K562 (cell line): ENCODE measurements at regions not wholly inside any gene's neighbourhood (a gene's known extent, or its start where the extent isn't known, plus 50 kb on each side); places are given as distances from the start of the nearest gene placed in this dataset.

Experiments used
- ATAC-seq: fragments of 200-7000 bp; cut with Tn5 transposase; 3 replicates; pipeline ENCODE4 v1.9.1; 2020; ENCODE audit warnings: moderate library complexity
- BruUV-seq: library from RNA; stranded (reverse); fragments of 400-500 nt; replicated peaks from 2 replicates; lab custom pipeline; 2021; lab: Mats Ljungman, UMichigan
- CTCF ChIA-PET: fragments of 300-600 bp; formaldehyde crosslinking; extraction: SDS; loops from one replicate; lab custom pipeline; 2021; ENCODE audit warnings: low intra/inter-chr PET ratio; lab: Yijun Ruan, JAX
- POLR2A ChIA-PET: fragments of 300-600, 350-650 bp; sonication (Branson Sonifier 250); formaldehyde crosslinking; extraction: SDS; loops from one replicate; lab custom pipeline; 2021; ENCODE audit warnings: antibody characterized with exemption, inconsistent platforms; lab: Yijun Ruan, JAX
- DNase-seq, 4 experiments: peaks; one replicate each; pipeline versions ENCODE4 v3.0.0 to v3.0.0-alpha.2; 2011 to 2018; ENCODE audit warnings: low spot score in 3 of 4, mixed read lengths in 3 of 4; ENCODE audit errors: extremely low read depth in 1 of 4
- FAIRE-seq: peaks from 2 replicates; lab custom pipeline; 2011; peaks lifted over from hg19 to GRCh38; lab: Jason Lieb, UNC
- H2AFZ ChIP-seq: 2 replicates; pipeline ENCODE4 v1.6.0; 2011; ENCODE audit warnings: low read depth, low read length, control low read depth, inconsistent platforms
- H3K27ac ChIP-seq: fragments of 200-600 bp; 3 replicates; pipeline ENCODE4 v1.8.0; 2011; ENCODE audit warnings: low read depth, mild to moderate bottlenecking, control low read depth, inconsistent platforms, low read length, moderate library complexity, mixed read lengths; ENCODE audit errors: extremely low read depth
- H3K27me3 ChIP-seq, 2 experiments: fragments of 300-600 bp in 1 of 2; 2 replicates in 1 of 2; 3 replicates in 1 of 2; pipeline versions ENCODE4 v1.6.0 to v1.8.0; 2011; ENCODE audit warnings: inconsistent platforms in 2 of 2, low read length in 2 of 2, mild to moderate bottlenecking in 1 of 2, mixed read lengths in 1 of 2, moderate library complexity in 1 of 2; ENCODE audit not compliant: control insufficient read depth in 2 of 2, insufficient read depth in 2 of 2
- H3K36me3 ChIP-seq: fragments of 300-600 bp; 3 replicates; pipeline ENCODE4 v1.8.0; 2011; ENCODE audit warnings: mild to moderate bottlenecking, low read length, inconsistent platforms; ENCODE audit not compliant: control insufficient read depth, insufficient read depth
- H3K4me1 ChIP-seq, 2 experiments: fragments of 200-600 bp in 1 of 2; replicated peaks in 1 of 2; 2 replicates in 1 of 2; 3 replicates in 1 of 2; pipeline versions ENCODE4 v1.5.1 to v1.8.0; 2011; ENCODE audit warnings: inconsistent platforms in 2 of 2, low read length in 2 of 2, mild to moderate bottlenecking in 1 of 2, mixed read lengths in 1 of 2, moderate library complexity in 1 of 2; ENCODE audit not compliant: control insufficient read depth in 2 of 2, insufficient read depth in 2 of 2
- H3K4me2 ChIP-seq: 2 replicates; pipeline ENCODE4 v1.6.1; 2011; ENCODE audit warnings: low read length, control low read depth, inconsistent platforms, mixed read lengths; ENCODE audit not compliant: insufficient read depth
- H3K4me3 ChIP-seq: fragments of 200-600 bp; sonication (generic), shearing (Covaris generic); 2 replicates; pipeline ENCODE4 v1.5.1; 2016; ENCODE audit warnings: control low read depth, inconsistent platforms
- H3K79me2 ChIP-seq: fragments of 200-600 bp; 3 replicates; pipeline ENCODE4 v1.8.0; 2011; ENCODE audit warnings: low read length, inconsistent platforms; ENCODE audit not compliant: control insufficient read depth, insufficient read depth
- H3K9ac ChIP-seq, 2 experiments: 2 replicates each; pipeline versions ENCODE4 v1.6.0 to v1.6.1; 2011; ENCODE audit warnings: low read depth in 2 of 2, low read length in 2 of 2, control low read depth in 1 of 2, inconsistent platforms in 1 of 2, mild to moderate bottlenecking in 1 of 2, mixed read lengths in 1 of 2; ENCODE audit not compliant: insufficient read depth in 1 of 2
- H3K9me1 ChIP-seq: one replicate; pipeline ENCODE4 v1.6.0; 2011; ENCODE audit warnings: inconsistent platforms, mild to moderate bottlenecking, low read length, moderate library complexity; ENCODE audit not compliant: control insufficient read depth, insufficient read depth
- H3K9me3 ChIP-seq: replicated peaks from 2 replicates; pipeline ENCODE4 v1.5.1; 2011; ENCODE audit warnings: low read depth, low read length, inconsistent platforms; ENCODE audit not compliant: control insufficient read depth, insufficient read depth
- H4K20me1 ChIP-seq: replicated peaks from 2 replicates; pipeline ENCODE4 v1.6.1; 2011; ENCODE audit warnings: low read length, inconsistent platforms, mixed read lengths; ENCODE audit not compliant: control insufficient read depth, insufficient read depth
- CBFA2T3 ChIP-seq: fragments of 450-650 bp; IDR thresholded peaks from 2 replicates; pipeline ENCODE4 v1.6.1; 2017
- DIDO1 ChIP-seq: fragments of 450-650 bp; IDR thresholded peaks from 2 replicates; pipeline ENCODE4 v1.6.1; 2016; ENCODE audit warnings: low read depth, missing biosample characterization, missing genetic modification characterization
- ELF4 ChIP-seq: fragments of 450-650 bp; formaldehyde crosslinking; IDR thresholded peaks from 2 replicates; pipeline ENCODE4 v1.4.0; 2022; ENCODE audit warnings: missing genetic modification characterization
- MCM5 ChIP-seq: fragments of 450-650 bp; IDR thresholded peaks from 2 replicates; pipeline ENCODE4 v1.6.1; 2016; ENCODE audit warnings: low read depth
- NFIC ChIP-seq: fragments of 450-650 bp; IDR thresholded peaks from 2 replicates; pipeline ENCODE4 v1.6.1; 2017; ENCODE audit warnings: mild to moderate bottlenecking, inconsistent platforms
- RBBP5 ChIP-seq: fragments of 200-600 bp; sonication (generic); IDR thresholded peaks from 2 replicates; pipeline ENCODE4 v1.6.1; 2012; ENCODE audit warnings: borderline replicate concordance, mild to moderate bottlenecking, low read length, control low read depth, inconsistent platforms; ENCODE audit not compliant: insufficient read depth, poor library complexity, severe bottlenecking
- SOX6 ChIP-seq: fragments of 450-650 bp; IDR thresholded peaks from 2 replicates; pipeline ENCODE4 v1.6.1; 2014; ENCODE audit warnings: mild to moderate bottlenecking
- ZEB2 ChIP-seq: fragments of 450-650 bp; IDR thresholded peaks from 2 replicates; pipeline ENCODE4 v1.6.1; 2016
- ZNF12 ChIP-seq: sonication (generic); formaldehyde crosslinking; IDR thresholded peaks from 2 replicates; pipeline ENCODE4 v1.4.0; 2020; ENCODE audit warnings: mild to moderate bottlenecking, missing genetic modification reagents
- ZNF134 ChIP-seq: fragments of 250-450 bp; sonication (Bioruptor Pico); conservative IDR thresholded peaks from 2 replicates; pipeline ENCODE4 v1.4.0; 2020
- ZNF277 ChIP-seq: fragments of 250-450 bp; sonication (Bioruptor Pico); IDR thresholded peaks from 2 replicates; pipeline ENCODE4 v1.8.0; 2022; ENCODE audit warnings: inconsistent platforms, mild to moderate bottlenecking, moderate library complexity, borderline replicate concordance
- ZNF696 ChIP-seq: fragments of 250-450 bp; sonication (Bioruptor Pico); conservative IDR thresholded peaks from 2 replicates; pipeline ENCODE4 v1.4.0; 2020; ENCODE audit warnings: mild to moderate bottlenecking, moderate library complexity
- WGBS: fragments of 100-300 bp; shearing (Covaris generic); methylation state at CpG from one replicate; pipeline ENCODE4 v1.1.6; 2016; ENCODE audit warnings: low coverage, mixed read lengths; ENCODE audit not compliant: insufficient coverage; ENCODE audit errors: missing lambda C conversion rate; 5-methylcytosine and 5-hydroxymethylcytosine counted together
- in situ Hi-C: fragments of 300-500 bp; cut with MboI; formaldehyde crosslinking; loops from 4 replicates; pipeline ENCODE4 v1.15.0; 2018; ENCODE audit warnings: inconsistent platforms, mixed read lengths
- intact Hi-C: fragments of 100-400 bp; cut with micrococcal nuclease; formaldehyde crosslinking; loops from 2 replicates; pipeline ENCODE4 v1.14.2; 2022
- TF ChIP-seq, protein P1 (sequence below): sonication (generic); formaldehyde crosslinking; IDR thresholded peaks from 2 replicates; pipeline ENCODE4 v1.8.1; 2023; ENCODE audit warnings: mild to moderate bottlenecking, missing genetic modification reagents
- TF ChIP-seq, protein P2 (sequence below): fragments of 250-450 bp; sonication (Bioruptor Pico); IDR thresholded peaks from 2 replicates; pipeline ENCODE4 v1.4.0; 2020
- TF ChIP-seq, protein P3 (sequence below): fragments of 250-450 bp; sonication (Bioruptor Pico); IDR thresholded peaks from 2 replicates; pipeline ENCODE4 v1.5.0; 2020; ENCODE audit warnings: mild to moderate bottlenecking, borderline replicate concordance

DNA sequence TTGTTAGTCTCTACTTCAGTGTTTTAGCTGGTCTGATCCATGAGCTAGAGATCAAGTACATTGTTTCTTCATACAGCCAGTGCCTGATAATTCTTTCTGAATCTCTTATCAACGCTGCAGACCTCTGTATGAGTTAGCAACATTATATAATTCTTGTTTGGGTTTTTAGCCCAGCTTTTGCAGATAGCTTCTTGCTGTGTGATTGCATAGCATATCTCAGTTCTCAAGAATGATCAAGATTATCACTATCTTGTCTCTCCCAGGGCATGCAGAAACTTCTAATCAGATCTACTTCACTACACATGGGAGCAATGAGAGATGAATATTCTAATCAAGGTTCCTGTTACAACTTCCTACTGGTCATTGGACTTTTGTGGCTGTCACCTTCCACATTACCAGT, 158.3 kb downstream of the FAM174A start:
- intact Hi-C loops, result no loop called here
- H2AFZ ChIP-seq, result no peak overlapping the region
- H3K9ac ChIP-seq, result no peak overlapping the region
- ChIA-PET CTCF (no interaction called here), POLR2A (no interaction called here)
- ATAC-seq, result no peak
- no peaks in the 10 kb centered on the region for H3K79me2 ChIP-seq
- 0% methylated on average over 1 of the region's 1 CpG for WGBS
- no peaks in the 10 kb centered on the region for H3K9me3 ChIP-seq
- no peak for DNase-seq
- no peaks in the 10 kb centered on the region for H3K4me1 ChIP-seq
- no peak overlapping the region for H3K4me3 ChIP-seq
- in situ Hi-C loops, result no loop called here
- H3K4me2 ChIP-seq, result no peak overlapping the region
- no peaks in the 10 kb centered on the region for H3K9me1 ChIP-seq
- no TSS peak for BruUV-seq
- H3K36me3 ChIP-seq, result no peaks in the 10 kb centered on the region
- FAIRE-seq, result no peak
- H3K27me3 ChIP-seq, result no peaks in the 10 kb centered on the region
- no peak overlapping the region for H3K27ac ChIP-seq
- H4K20me1 ChIP-seq, result no peaks in the 10 kb centered on the region
- TF ChIP-seq ZNF134 (CRISPR knock-in tag), result no peak
- no peak for TF ChIP-seq ELF4 (CRISPR knock-in tag)
- no peak for TF ChIP-seq MCM5
- no peak for TF ChIP-seq ZNF277 (CRISPR knock-in tag)
- no peak for TF ChIP-seq NFIC
- TF ChIP-seq ZNF696 (CRISPR knock-in tag), result no peak
- TF ChIP-seq, protein P1, sequence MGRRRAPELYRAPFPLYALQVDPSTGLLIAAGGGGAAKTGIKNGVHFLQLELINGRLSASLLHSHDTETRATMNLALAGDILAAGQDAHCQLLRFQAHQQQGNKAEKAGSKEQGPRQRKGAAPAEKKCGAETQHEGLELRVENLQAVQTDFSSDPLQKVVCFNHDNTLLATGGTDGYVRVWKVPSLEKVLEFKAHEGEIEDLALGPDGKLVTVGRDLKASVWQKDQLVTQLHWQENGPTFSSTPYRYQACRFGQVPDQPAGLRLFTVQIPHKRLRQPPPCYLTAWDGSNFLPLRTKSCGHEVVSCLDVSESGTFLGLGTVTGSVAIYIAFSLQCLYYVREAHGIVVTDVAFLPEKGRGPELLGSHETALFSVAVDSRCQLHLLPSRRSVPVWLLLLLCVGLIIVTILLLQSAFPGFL, result no peak
- peak; percentile 54 for TF ChIP-seq CBFA2T3
- TF ChIP-seq ZEB2, result no peak
- TF ChIP-seq SOX6, result peak; percentile 68
- TF ChIP-seq, protein P2, sequence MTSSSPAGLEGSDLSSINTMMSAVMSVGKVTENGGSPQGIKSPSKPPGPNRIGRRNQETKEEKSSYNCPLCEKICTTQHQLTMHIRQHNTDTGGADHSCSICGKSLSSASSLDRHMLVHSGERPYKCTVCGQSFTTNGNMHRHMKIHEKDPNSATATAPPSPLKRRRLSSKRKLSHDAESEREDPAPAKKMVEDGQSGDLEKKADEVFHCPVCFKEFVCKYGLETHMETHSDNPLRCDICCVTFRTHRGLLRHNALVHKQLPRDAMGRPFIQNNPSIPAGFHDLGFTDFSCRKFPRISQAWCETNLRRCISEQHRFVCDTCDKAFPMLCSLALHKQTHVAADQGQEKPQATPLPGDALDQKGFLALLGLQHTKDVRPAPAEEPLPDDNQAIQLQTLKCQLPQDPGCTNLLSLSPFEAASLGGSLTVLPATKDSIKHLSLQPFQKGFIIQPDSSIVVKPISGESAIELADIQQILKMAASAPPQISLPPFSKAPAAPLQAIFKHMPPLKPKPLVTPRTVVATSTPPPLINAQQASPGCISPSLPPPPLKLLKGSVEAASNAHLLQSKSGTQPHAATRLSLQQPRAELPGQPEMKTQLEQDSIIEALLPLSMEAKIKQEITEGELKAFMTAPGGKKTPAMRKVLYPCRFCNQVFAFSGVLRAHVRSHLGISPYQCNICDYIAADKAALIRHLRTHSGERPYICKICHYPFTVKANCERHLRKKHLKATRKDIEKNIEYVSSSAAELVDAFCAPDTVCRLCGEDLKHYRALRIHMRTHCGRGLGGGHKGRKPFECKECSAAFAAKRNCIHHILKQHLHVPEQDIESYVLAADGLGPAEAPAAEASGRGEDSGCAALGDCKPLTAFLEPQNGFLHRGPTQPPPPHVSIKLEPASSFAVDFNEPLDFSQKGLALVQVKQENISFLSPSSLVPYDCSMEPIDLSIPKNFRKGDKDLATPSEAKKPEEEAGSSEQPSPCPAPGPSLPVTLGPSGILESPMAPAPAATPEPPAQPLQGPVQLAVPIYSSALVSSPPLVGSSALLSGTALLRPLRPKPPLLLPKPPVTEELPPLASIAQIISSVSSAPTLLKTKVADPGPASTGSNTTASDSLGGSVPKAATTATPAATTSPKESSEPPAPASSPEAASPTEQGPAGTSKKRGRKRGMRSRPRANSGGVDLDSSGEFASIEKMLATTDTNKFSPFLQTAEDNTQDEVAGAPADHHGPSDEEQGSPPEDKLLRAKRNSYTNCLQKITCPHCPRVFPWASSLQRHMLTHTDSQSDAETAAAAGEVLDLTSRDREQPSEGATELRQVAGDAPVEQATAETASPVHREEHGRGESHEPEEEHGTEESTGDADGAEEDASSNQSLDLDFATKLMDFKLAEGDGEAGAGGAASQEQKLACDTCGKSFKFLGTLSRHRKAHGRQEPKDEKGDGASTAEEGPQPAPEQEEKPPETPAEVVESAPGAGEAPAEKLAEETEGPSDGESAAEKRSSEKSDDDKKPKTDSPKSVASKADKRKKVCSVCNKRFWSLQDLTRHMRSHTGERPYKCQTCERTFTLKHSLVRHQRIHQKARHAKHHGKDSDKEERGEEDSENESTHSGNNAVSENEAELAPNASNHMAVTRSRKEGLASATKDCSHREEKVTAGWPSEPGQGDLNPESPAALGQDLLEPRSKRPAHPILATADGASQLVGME (CRISPR knock-in tag), result no peak
- no peak for TF ChIP-seq DIDO1 (tag)
- TF ChIP-seq, protein P3, sequence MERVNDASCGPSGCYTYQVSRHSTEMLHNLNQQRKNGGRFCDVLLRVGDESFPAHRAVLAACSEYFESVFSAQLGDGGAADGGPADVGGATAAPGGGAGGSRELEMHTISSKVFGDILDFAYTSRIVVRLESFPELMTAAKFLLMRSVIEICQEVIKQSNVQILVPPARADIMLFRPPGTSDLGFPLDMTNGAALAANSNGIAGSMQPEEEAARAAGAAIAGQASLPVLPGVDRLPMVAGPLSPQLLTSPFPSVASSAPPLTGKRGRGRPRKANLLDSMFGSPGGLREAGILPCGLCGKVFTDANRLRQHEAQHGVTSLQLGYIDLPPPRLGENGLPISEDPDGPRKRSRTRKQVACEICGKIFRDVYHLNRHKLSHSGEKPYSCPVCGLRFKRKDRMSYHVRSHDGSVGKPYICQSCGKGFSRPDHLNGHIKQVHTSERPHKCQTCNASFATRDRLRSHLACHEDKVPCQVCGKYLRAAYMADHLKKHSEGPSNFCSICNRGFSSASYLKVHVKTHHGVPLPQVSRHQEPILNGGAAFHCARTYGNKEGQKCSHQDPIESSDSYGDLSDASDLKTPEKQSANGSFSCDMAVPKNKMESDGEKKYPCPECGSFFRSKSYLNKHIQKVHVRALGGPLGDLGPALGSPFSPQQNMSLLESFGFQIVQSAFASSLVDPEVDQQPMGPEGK, result no peak
- no peak for TF ChIP-seq ZNF12 (CRISPR knock-in tag)
- TF ChIP-seq RBBP5, result no peak
